ENCODE measurements at regions not wholly inside any gene's neighbourhood (a gene's known extent, or its start where the extent isn't known, plus 50 kb on each side); places are given as distances from the start of the nearest gene placed in this dataset.

DNA sequence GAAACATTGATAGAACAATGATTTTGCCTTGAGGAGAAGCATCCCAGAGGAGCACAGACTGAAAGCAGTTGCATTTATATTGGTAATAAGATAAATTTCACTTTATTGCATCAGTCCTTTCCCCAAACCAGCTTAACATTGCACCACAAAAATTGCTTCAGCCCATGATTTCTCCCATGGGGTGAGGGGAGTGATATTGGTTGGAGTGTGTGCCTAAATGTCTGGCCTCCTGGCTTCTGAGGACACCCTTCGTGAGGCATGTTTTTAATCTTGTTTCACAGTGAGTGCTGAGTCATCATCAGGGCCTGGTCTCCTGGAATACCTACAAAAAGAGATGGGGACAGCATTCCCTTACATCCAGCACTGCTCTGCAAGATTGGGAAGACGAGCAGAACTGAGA, 487.9 kb downstream of the C4orf33 start:
- Histone ChIP-seq H3K27ac (no peak overlapping the region), H3K4me1 (no peaks in the 10 kb centered on the region), H3K27me3 (no peaks in the 10 kb centered on the region), H3K36me3 (no peaks in the 10 kb centered on the region), H3K4me3 (no peak overlapping the region), H3K9me3 (peaks cover 0 to 4% (median 0%) of the 10 kb centered on the region in 3 donors)
- TF ChIP-seq, protein P1, sequence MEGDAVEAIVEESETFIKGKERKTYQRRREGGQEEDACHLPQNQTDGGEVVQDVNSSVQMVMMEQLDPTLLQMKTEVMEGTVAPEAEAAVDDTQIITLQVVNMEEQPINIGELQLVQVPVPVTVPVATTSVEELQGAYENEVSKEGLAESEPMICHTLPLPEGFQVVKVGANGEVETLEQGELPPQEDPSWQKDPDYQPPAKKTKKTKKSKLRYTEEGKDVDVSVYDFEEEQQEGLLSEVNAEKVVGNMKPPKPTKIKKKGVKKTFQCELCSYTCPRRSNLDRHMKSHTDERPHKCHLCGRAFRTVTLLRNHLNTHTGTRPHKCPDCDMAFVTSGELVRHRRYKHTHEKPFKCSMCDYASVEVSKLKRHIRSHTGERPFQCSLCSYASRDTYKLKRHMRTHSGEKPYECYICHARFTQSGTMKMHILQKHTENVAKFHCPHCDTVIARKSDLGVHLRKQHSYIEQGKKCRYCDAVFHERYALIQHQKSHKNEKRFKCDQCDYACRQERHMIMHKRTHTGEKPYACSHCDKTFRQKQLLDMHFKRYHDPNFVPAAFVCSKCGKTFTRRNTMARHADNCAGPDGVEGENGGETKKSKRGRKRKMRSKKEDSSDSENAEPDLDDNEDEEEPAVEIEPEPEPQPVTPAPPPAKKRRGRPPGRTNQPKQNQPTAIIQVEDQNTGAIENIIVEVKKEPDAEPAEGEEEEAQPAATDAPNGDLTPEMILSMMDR (IDR thresholded peaks at IDR 0.05), result no peak
- intact Hi-C loops (cut with DNase I; ENCODE audit: low total_unique reads), result no loop called here
- peak in 1 of 2 donors; percentile 26 for DNase-seq

DNA sequence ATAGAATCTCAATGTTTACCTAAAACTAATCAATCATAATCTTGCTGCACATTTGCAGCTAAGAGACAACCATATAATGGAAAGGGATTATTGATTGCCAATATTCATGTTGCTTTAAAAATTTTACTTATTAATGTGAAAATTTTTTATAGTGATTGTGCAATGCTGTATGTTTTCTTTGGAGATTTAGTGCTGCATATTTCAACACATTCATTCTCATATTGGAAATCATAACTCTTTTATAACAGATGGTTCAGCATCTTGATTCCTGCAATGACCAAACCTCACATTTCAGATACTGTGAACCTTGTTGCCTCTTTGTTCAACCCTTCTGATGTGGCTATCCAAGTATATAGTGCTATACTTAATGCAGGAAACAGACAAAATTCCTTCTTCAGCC, 502.6 kb downstream of the C4orf33 start:
- TF ChIP-seq, protein P1 (IDR thresholded peaks at IDR 0.05), result no peak
- Histone ChIP-seq H3K27me3 (no peaks in the 10 kb centered on the region), H3K4me3 (no peak overlapping the region), H3K36me3 (no peaks in the 10 kb centered on the region), H3K4me1 (no peaks in the 10 kb centered on the region), H3K27ac (no peak overlapping the region), H3K9me3 (peaks cover 0 to 10% (median 0%) of the 10 kb centered on the region in 3 donors)
- DNase-seq, result no peak
- intact Hi-C loops (cut with DNase I; ENCODE audit: low total_unique reads), result no loop called here

DNA sequence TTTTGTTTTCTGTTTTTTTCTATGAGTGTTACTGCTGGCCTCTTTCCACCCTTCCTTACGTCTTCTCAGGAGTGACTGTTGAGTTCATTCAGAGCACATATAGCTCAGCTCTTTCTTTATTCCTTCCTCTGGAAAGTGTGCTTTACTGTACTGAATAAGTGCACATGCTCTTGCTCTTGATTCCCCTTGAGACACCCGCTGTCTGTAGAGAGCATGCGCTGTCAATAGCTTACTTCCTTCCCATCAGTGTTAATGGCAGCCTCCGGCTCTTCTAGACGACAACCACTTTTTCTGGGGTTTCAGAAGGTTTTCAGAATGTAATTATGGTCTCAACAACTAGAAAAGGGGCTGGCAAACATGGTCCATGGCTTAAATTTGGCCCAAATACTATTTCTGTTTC, 504.9 kb downstream of the C4orf33 start:
- TF ChIP-seq, protein P1 (IDR thresholded peaks at IDR 0.05), result no peak
- Histone ChIP-seq H3K4me1 (no peaks in the 10 kb centered on the region), H3K27me3 (no peaks in the 10 kb centered on the region), H3K9me3 (no peaks in the 10 kb centered on the region), H3K36me3 (no peaks in the 10 kb centered on the region), H3K27ac (no peak overlapping the region), H3K4me3 (no peak overlapping the region)
- intact Hi-C loops (cut with DNase I; ENCODE audit: low total_unique reads), result no loop called here
- no peak for DNase-seq

DNA sequence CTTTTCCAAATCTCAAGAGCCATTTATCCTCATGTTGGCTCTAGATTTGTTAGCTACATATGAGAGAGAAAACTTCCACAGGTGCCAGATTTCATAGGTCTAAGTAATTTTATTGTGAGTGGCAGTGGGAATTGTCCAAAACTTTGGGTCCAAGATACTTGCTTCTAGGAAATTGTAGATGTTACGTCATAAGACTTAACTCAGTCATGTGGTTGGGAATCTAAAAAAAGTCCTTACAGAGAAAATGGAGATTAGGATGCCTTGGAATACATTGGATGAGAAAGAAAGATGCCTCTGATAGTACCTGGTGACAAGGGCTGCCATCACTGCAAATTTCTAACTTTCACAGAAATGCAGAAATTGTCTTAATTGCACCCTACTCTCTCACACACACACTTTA, 506.5 kb downstream of the C4orf33 start:
- TF ChIP-seq, protein P1 (IDR thresholded peaks at IDR 0.05), result no peak
- H3K27me3 ChIP-seq, result no peaks in the 10 kb centered on the region
- no peak for DNase-seq
- no peak overlapping the region for H3K4me3 ChIP-seq
- intact Hi-C loops (cut with DNase I; ENCODE audit: low total_unique reads), result no loop called here
- H3K9me3 ChIP-seq, result no peaks in the 10 kb centered on the region
- no peaks in the 10 kb centered on the region for H3K4me1 ChIP-seq
- no peak overlapping the region for H3K27ac ChIP-seq
- no peaks in the 10 kb centered on the region for H3K36me3 ChIP-seq

DNA sequence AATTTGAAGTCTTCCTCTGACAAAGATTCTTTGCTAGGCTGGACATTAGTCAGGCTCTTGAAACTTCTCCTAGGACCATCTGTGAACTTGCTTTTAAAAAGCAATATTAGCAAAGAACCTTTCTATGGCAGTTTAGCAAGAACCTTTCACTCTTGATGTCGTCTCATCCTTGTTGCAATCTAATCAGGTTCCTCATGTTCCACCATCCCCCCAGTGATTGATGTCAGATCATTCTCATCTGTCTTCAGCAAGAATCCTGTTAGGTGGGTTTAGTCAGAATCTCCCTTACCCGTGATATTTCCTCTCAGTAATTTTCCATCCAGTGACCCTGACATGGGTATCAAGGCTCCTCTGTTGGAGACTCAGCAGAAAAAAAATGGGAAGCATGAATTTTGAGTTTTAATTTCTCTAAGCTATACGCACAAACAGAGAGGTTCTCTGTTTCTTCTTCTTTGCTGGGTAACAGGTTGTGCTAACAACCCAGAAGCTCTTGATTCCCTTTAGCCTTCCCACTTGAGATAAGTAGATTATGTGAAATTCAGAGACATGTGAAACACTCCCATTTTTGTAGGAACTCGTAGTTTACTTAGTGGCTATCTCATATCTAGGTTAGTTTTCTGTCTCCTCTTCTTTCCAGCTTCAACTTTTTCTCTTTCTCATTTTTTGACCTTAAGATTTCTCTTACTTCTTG, 507.4 kb downstream of the C4orf33 start:
- intact Hi-C loops (cut with DNase I; ENCODE audit: low total_unique reads), result no loop called here
- no peak overlapping the region for H3K4me3 ChIP-seq
- no peaks in the 10 kb centered on the region for H3K36me3 ChIP-seq
- H3K4me1 ChIP-seq, result no peaks in the 10 kb centered on the region
- TF ChIP-seq, protein P1 (IDR thresholded peaks at IDR 0.05), result no peak
- H3K27ac ChIP-seq, result no peak overlapping the region
- DNase-seq, result no peak
- no peaks in the 10 kb centered on the region for H3K9me3 ChIP-seq
- no peaks in the 10 kb centered on the region for H3K27me3 ChIP-seq
